VCaP (cell line): ENCODE measurements at regions not wholly inside any gene's neighbourhood (a gene's known extent, or its start where the extent isn't known, plus 50 kb on each side); places are given as distances from the start of the nearest gene placed in this dataset.

Source experiments
- H3K27ac ChIP-seq: fragments of 450-650 bp; 2 replicates; pipeline ENCODE4 v1.5.1; 2017
- TF ChIP-seq, protein P1 (sequence below): fragments of 450-650 bp; conservative IDR thresholded peaks from 2 replicates; pipeline ENCODE4 v1.5.1; 2017; ENCODE audit warnings: mild to moderate bottlenecking, moderate library complexity

DNA sequence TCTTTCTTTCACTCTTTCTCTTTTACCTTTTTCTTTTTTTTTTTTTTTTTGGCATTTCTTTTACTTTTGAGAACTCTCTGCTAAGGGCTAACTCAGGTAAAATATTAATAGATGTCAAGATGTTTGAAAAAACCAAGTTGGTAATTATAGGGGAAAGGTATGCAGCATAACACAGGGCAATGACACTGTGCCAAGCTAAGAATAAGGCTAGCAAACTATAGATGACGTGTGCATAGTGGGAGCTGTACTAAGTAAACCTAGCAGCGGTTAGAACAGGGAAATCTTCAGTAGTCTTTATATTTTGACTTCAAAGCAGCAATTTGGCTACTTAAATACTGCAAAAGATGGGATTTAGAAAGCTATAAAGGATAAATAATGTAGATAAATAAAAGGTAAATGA is 415.4 kb upstream of the RGPD4 start:
- no peak overlapping the region for H3K27ac ChIP-seq
- TF ChIP-seq, protein P1, sequence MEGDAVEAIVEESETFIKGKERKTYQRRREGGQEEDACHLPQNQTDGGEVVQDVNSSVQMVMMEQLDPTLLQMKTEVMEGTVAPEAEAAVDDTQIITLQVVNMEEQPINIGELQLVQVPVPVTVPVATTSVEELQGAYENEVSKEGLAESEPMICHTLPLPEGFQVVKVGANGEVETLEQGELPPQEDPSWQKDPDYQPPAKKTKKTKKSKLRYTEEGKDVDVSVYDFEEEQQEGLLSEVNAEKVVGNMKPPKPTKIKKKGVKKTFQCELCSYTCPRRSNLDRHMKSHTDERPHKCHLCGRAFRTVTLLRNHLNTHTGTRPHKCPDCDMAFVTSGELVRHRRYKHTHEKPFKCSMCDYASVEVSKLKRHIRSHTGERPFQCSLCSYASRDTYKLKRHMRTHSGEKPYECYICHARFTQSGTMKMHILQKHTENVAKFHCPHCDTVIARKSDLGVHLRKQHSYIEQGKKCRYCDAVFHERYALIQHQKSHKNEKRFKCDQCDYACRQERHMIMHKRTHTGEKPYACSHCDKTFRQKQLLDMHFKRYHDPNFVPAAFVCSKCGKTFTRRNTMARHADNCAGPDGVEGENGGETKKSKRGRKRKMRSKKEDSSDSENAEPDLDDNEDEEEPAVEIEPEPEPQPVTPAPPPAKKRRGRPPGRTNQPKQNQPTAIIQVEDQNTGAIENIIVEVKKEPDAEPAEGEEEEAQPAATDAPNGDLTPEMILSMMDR, result no peak

DNA sequence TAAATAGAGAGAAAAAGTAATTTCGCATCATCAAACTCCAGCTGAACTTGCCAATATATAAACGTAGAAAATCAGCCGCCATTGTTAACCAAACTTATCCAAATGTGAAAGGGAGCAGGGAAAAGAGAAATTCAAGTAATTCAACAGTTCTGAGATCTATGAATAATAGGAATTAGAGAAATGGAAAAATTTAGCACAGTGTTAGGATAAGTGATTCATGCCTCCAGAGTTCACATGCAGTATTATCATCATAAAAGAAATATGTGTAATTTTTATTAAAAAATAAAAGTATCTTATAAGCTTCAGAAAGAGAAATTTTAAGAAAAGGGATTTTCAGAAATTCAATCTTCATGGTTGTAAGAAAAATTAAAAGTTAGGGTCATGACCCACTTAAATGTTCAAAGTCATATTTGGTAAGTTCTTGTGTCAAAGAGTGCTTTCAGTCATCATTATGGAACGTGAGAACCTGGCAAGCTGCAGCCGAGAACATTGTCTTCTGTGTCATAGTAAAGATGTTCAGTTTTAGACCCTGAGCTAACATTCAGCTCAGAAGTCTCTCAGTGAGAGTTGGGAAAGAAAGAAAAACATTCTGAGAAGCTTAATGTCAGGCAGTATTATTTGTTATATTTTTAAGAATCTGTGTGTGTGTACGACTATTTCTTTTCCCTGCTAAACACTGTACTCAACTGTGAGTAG is 414.3 kb upstream of the RGPD4 start:
- TF ChIP-seq, protein P1, result no peak
- no peak overlapping the region for H3K27ac ChIP-seq

DNA sequence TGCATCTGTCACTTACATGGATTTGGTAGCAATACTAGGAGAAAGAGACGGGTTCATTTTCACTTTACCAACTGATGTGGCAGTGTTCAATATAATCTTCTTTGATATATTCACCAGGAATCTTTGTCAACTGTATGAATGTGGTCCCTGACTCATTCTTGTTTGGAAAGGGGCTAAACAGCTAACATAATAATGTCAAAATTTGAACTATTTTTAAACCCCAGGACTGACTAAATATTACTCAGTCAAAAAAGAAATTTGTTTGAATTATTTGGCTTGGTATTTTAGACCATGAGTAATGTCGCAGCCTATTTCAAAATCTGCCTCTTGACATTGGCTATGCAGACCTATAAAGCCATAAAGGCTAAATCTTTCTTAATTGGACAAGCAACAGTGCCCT is 413.7 kb upstream of the RGPD4 start:
- H3K27ac ChIP-seq, result no peak overlapping the region
- TF ChIP-seq, protein P1, result no peak

DNA sequence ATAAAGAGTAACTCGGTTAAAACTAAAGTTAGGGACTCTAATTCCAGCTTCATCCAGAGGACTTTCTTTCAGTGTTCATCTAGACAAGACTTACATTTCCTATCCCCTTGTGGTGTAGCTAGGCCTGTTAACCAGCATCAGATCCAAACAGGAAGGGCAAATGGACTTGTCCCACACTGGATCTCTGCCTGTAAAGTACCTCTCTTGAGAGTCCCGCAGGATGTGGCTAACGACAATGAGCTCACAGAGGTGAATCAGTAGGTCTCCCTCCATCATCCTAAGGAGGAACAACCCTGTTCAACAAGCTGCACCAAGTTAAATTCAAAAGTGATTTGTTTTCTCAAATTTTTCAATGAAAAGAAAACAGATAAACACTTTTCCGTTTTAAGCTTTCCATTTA is 412.3 kb upstream of the RGPD4 start:
- TF ChIP-seq, protein P1, result no peak
- no peak overlapping the region for H3K27ac ChIP-seq

DNA sequence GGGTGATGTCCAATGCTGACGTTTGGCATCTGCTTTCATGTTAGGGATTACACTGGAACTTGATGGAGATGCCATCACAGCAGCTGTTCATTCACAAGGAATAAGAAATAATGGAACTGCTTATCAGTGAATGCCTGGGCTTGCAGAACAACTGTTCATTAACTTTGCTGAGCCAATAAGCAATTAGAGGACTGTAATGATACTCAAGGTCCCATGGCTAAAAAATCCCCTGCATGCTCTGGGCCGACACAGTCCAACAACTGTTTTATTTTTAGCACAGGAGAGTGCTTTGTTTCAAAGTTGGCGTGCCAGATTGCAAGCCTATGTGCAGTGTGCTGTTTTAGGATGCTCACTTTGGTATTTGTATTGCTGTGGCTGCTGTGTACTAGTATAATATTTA is 408.0 kb upstream of the RGPD4 start:
- H3K27ac ChIP-seq, result no peak overlapping the region
- TF ChIP-seq, protein P1, result no peak

DNA sequence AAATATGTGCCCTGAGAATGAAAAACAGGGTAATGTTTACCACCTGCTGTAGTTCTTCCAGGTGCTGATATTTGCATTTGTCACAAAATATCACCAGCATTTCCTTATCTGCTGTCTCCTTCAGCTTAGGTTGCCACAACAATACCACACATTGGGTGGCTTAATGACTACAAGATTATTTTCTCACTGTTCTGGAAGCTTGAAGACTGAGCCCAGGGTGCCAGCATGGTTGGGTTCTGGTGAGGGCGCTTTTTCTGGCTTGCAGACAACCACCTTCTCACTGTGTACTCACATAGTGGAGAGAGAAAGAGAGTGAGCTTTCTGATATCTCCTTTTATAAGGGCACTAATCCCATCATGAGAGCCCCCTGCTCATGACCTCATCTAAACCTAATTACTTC is 407.5 kb upstream of the RGPD4 start:
- H3K27ac ChIP-seq, result no peak overlapping the region
- TF ChIP-seq, protein P1, result no peak

DNA sequence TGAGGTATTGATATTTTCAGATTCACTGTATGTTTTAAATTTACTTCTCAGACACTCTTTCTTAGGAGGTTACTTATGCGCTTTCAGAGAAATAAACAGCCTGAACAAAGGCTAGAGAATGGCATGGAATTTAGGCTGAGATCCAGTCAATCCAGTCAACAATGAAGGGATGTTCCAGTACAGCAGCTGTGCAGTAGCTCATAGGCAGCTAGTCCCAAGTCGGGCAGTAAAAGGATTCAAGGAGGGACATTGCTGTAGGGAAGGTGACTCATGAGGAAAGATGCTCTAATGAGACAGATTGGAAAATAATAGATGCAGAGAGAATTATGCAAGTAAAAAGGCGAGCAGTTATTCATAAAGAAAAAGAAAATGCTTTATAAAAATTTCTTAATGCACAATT is 397.9 kb upstream of the RGPD4 start:
- H3K27ac ChIP-seq, result no peak overlapping the region
- TF ChIP-seq, protein P1, result no peak
